HG03095 (cell line): ENCODE measurements at regions not wholly inside any gene's neighbourhood (a gene's known extent, or its start where the extent isn't known, plus 50 kb on each side); places are given as distances from the start of the nearest gene placed in this dataset.
"Not testable (repeated sequence)": the region's sequence is repeated elsewhere in the genome, so short reads cannot be mapped to it uniquely, and the experiment has no call there.

Source experiments
- ATAC-seq: cut with Tn5 transposase; IDR thresholded peaks from one replicate; pipeline ENCODE4 v1.9.1; 2021; ENCODE audit warnings: moderate library complexity; ENCODE audit not compliant: unreplicated experiment

- no peak for ATAC-seq
Observed at GRCh38 chr16:65716737-65717700, 595.2 kb upstream of the CDH11 start.

DNA sequence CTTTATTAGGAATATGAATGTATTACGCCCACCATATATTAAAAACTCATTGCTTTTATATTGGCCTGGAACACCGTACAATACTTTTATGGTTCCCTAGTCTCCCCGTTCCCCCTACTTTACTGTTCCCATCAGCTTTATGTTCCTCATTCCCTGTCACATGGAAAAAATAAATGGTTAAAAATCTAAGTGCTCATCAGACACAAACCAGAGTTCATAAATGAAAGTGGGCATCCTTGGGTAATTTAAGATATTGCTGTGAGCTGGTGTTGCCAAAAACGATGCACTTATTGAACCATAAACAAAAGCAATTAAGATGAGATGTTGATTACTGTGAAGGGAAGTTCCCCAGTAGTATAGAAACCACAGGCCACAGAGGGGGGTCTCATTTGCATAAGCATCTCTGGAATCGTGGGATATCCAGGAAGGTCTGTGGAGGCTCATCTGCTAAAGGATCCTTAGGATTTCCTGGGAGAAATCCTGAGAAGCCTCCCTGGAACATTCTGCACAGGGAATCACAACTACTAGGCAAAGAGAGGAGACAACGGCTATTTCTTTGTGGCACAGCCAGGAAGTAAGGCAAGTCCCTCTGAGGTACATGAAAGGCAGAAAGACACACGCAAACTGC is 591.4 kb upstream of the CDH11 start:
- no peak for ATAC-seq

DNA sequence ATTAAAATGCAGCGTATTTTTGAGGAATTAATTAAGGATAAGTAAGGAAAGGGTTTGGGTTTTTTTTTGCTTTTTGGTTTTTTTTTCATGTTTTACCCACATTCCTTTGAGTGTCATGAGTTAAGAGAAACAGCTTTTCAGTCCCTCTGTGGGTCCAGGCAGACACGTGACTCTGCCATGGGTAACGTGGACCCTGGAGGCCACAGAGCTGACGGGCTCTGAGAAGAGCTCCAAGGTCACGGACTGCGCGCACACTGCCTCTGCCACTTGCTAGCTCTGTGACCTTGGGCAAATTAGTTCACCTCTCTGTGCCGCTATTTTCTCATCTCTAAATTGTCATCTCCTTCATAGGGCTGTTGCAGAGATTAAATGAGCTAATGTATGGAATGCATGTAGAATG is 588.2 kb upstream of the CDH11 start:
- no peak for ATAC-seq

DNA sequence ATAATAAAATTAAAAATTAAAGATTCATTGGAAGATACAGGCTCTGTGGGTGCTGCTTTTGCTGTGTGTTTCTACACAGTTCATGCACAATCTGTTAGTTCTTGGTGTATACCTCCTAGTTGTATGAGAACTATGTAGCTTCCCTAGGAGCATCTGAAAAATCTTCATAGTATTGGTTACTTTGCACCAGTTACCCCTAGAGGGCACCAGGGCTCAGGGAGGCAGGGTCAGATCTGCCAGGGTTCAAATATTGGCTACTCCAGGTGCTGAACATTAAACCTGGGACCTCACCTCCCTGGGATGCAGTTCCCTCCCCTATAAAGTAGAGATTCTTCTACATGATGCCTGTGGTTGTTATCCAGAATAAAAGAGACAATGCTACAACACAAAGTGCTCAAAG is 583.0 kb upstream of the CDH11 start:
- no peak for ATAC-seq

DNA sequence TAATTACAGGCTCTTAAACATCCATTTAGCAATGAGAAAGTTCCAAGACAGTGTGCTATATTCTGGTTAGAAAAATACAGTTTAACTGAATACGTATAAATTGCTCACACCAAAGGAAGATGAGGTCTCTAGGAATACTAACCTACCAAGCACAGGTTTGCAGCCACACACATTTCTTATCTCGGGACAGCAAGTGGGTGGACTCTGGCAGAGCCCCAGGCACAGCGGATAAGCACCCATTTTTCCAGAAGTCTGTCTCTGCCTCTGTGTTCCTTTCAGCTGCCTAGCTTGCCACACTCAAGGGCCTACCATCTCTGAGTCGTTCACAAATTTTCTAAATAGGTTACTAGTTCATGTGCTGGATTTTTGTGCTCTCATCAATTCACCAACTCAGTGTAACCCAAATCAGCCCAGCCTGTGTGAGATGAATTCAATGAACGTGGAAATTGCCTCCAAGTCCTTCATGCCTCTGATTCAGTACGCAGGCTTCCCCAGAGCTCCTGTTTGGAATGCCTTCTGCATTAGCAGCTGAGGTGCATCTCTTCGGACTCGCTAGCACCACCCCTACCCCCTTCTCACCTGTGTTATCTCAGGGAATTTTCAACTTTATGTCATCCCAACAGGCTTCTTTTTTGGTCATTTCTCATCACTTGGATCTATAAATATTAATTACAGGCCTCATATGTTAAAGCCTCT is 581.0 kb upstream of the CDH11 start:
- no peak for ATAC-seq

DNA sequence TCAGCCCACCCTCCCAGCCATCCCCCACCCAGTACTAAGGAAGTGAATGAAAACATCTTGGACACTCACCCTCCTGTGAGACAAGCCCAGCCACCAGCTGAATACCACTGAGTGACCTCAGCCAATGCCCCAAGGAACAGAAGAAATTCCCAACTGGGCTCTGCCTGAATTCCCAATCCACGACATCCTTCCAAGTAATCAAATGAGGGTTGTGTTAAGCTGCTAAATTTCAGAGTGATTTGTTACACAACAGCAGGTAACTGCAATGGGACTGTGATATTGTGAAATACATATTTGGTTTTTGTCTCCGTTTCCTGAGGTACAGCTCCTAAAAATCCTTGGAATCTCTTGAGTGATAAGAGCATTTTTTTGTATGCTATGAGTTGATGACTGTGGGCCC is 578.7 kb upstream of the CDH11 start:
- ATAC-seq = no peak

- ATAC-seq = no peak
Observed at GRCh38 chr16:65698791-65699321, 577.0 kb upstream of the CDH11 start.

GRCh38 chr16:65697521-65697920 is 575.7 kb upstream of the CDH11 start:
- no peak for ATAC-seq

DNA sequence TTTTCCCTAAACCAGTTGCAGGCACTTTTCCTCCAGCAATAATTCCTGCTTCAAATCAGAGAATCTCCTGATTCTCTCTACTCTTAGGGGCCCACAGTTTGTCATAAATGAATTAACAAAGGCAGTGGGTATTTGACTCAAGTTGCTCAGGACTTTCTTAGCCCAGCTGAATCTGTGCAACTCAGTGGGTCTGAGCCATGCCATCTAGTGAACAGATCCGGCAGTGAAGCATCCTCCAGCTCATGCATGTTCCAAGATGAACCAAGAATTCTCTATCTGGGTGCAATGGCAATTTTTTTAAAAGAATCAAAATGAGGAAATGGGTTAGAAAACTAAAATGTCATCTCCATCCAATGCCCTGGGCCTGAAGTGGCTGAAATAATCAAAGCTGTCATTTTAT is 575.2 kb upstream of the CDH11 start:
- ATAC-seq = no peak

- ATAC-seq = not testable (repeated sequence)
Observed at GRCh38 chr16:65691846-65692245, 570.0 kb upstream of the CDH11 start.

GRCh38 chr16:65689726-65690125 is 567.9 kb upstream of the CDH11 start:
- no peak for ATAC-seq

- ATAC-seq = no peak
Observed at GRCh38 chr16:65688301-65688700, 566.4 kb upstream of the CDH11 start.

GRCh38 chr16:65684230-65684629 is 562.4 kb upstream of the CDH11 start:
- ATAC-seq = no peak

DNA sequence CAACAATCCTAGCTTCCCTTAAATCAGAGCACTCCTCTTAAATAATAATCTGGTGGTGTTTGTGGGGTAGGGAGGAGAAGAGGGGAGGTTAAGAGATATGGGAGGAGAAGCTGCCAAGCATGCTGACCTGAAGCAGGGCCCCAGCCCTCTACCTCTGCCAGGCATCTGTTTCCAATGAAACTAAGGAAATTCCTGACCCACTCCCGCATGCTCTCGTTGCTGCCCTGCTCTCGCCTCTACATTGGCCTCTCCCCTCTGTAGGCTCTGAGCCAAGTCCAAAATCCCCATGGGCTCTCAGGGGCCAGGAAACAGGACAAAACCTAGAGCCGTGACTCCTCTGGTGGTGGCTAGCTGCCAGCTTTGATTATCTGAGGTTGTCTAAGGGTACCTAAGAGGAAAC is 559.5 kb upstream of the CDH11 start:
- no peak for ATAC-seq

- no peak for ATAC-seq
Observed at GRCh38 chr16:65679785-65680184, 557.9 kb upstream of the CDH11 start.

GRCh38 chr16:65675161-65675560 is 553.3 kb upstream of the CDH11 start:
- no peak for ATAC-seq

GRCh38 chr16:65672960-65673359 is 551.1 kb upstream of the CDH11 start:
- no peak for ATAC-seq

DNA sequence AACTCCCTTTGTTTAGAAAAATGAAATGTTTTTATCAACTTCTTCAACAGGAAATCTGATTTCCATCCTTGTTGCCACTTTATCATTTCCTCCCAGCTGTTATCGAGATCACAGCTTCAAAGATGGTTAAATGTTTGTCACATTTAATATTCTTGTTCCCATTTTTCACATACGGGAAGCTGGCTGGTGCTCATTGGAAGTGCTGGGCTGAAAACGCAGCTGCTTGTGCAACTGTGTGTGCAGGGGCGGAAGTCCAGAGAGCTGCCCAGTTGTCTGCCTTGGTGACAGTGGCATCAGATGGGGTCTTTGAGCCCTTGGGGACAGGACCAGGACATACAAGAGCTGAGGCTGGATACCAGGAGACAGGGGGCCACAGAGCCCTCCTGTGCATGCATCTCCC is 549.2 kb upstream of the CDH11 start:
- ATAC-seq = no peak

- ATAC-seq = no peak
Observed at GRCh38 chr16:65668064-65668595, 546.3 kb upstream of the CDH11 start.

- no peak for ATAC-seq
Observed at GRCh38 chr16:65667011-65667578, 545.2 kb upstream of the CDH11 start.
